Midbrain (tissue), 1 donor: ENCODE measurements at regions not wholly inside any gene's neighbourhood (a gene's known extent, or its start where the extent isn't known, plus 50 kb on each side); places are given as distances from the start of the nearest gene placed in this dataset.
"Not testable (repeated sequence)": the region's sequence is repeated elsewhere in the genome, so short reads cannot be mapped to it uniquely, and the experiment has no call there.

Source experiments
- DNase-seq: peaks from one replicate; lab custom pipeline; 2025; lab: John Stamatoyannopoulos, UW

DNA sequence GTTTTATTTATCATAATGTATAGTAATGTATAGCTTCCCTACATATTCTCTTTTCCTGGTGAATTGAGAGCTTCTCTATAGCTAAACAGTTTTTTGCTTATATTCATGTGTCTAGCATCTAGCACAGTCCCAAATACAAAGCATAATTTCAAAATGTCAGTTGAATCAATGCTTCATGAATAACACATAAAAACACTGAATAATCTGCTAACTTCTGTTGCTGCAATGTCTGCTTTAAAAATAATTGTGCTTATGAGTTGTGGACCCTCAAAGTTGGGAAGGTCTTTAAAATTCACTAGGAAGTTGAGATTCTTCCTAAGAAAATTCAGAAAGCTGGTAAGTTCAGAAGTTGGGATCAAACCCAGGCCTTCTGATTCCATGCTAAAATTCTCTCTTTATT lies 600.9 kb upstream of the FAM98A start:
- no peak for DNase-seq

GRCh38 chr2:34193164-34193563 lies 594.1 kb upstream of the FAM98A start:
- no peak for DNase-seq

- DNase-seq: no peak
Measured at GRCh38 chr2:34188464-34189303, 589.6 kb upstream of the FAM98A start.

DNA sequence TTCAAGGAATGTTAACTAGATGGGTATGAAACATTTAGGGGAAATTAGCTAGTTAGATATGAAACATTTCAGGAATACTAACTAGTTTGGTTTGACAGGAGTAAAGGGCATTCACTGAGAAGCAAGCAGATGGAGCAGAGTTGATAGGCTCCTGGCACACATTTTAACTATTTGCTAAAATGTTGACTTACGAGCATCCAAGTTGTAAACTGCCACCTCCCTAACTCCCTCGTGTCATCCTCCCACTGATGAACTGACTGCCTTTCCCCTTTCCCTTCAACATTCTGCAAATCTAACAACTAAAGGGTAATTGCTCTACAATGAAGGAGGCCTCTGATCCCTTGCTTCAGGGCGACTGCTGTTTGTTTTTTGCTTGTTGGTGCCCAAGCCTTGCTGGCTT lies 580.4 kb upstream of the FAM98A start:
- no peak for DNase-seq

DNA sequence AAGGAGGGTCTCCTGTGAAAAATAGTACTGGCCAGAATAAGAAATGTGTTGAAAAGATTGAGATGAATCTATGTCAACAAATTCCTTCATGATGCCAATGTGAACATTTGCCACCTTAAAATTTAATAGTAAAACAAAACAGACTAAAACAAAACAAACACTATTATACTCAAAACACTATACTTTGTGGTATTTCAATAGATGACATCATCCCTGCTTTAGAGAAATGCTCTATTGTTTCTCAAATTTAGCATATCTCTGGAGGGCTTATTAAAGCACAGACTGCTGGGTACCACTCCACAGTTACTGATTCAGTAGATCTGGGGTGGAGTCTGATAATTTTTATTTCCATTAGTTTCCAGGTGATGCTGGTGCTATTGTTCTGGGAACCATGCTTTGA lies 579.4 kb upstream of the FAM98A start:
- no peak for DNase-seq

DNA sequence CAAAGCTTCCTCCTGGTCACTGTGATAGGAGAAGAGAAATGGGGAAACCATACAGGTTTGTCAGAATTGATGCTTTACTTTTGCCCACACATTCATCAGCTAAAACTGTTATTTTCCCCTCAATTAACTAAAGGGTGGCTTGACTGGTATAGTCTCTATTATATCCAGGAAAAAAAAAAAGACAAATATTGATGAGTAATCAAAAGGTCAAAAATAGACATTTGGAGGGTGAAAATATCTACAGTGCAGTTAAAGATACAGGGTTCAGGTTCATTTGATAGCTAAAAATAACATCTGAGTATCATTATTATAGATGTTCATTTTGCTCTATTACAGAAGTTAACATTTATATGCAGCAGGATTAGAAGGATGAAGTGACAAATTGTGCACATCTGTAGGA lies 577.6 kb upstream of the FAM98A start:
- DNase-seq: no peak

GRCh38 chr2:34174506-34174905 lies 575.4 kb upstream of the FAM98A start:
- DNase-seq: no peak

GRCh38 chr2:34162231-34162630 lies 563.1 kb upstream of the FAM98A start:
- no peak for DNase-seq

GRCh38 chr2:34161549-34161948 lies 562.5 kb upstream of the FAM98A start:
- no peak for DNase-seq

DNA sequence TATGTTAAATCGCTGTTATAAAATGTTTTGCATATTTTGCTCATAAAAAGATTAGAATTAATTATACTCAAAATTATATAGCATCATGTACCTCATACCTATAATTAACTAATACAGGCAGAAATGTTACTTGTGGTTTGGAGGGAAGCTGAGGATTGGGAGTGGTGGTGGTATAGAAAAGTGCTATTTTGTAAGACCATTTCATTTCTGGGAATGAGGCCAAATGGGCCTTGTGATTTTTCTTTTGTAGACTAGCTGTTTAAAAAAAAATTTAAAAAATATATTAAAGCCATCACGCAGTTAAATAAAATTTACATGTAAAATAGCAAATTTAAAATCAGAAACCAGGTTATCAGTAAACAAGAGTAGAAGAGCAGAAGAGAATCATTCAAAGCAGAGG lies 560.8 kb upstream of the FAM98A start:
- no peak for DNase-seq

GRCh38 chr2:34153484-34153883 lies 554.4 kb upstream of the FAM98A start:
- no peak for DNase-seq

DNA sequence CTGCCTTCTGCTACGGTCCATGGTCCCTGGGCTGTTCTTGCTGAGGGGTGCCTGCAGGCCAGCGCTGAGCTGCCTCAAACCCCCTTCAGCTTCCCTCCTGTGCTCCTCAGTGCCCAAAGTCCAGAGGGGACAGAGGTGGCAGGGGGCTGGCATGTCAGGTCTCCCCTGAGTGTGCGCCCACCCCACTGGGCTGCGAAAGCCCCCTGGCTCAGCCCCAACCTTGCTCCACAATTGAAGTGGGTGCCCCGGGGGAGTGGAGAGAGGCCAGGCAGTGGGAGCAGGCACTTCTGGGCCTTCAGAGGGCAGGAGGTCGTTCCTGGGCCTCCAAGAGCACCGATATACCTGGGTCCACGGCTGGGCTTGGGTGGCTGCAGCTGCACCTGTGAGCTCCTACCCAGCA lies 548.7 kb upstream of the FAM98A start:
- DNase-seq: no peak

GRCh38 chr2:34143149-34143548 lies 544.0 kb upstream of the FAM98A start:
- DNase-seq: no peak

DNA sequence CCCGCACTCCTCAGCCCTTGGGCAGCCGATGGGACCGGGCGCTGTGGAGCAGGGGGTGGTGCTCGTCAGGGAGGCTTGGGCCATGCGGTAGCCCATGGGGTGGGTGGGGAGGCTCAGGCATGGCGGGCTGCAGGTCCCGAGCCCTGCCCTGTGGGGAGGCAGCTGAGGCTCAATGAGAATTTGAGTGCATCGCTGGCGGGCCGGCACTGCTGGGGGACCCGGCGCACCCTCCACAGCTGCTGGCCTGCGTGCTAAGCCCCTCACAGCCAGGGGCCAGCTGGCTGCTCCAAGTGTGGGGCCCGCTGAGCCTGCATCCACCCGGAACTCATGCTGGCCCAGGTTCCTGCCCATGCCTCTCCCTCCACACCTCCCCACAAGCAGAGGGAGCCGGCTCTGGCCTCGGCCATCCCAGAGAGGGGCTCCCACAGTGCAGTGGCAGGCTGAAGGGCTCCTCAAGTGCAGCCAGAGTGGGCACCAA lies 543.5 kb upstream of the FAM98A start:
- not testable (repeated sequence) for DNase-seq

- DNase-seq: not testable (repeated sequence)
Measured at GRCh38 chr2:34133065-34133464, 534.0 kb upstream of the FAM98A start.

GRCh38 chr2:34126279-34126678 lies 527.2 kb upstream of the FAM98A start:
- no peak for DNase-seq

DNA sequence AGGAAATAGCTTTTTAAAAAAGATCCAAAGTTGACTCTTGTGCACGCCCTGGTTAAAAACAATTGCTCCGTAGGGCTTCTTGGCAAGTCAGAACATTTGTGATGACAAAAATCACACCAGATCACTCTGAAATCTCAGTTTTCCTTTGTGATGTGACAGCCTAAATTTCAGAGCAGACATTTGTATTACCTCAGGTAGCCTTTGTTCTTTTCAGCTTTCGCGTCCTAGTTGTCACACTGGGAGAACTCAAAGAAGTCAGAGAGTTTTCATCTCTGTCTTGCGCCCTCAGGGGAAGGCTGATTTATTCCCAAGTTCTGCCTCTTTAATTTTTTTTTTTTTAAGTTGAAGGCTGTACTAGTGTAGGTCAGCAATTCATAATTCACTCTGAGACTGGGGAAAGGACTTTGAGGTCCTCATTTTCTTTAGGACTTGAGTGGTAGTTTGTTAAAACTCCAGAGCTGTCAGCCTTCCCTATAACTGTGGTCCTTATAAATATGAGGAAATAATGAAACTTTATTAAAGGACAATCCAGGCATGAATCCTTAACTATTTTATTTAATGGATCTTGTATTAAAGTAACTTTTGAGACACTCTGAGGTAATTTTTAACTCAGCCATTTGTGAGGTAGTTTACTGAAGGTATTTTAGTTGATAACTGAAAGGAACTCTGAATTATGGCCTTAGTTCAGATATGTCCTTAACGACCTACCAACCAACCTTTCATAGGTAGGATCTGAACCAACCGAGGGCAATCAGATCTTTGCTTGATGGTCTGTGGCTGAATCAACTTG lies 525.1 kb upstream of the FAM98A start:
- no peak for DNase-seq

GRCh38 chr2:34121076-34121475 lies 522.0 kb upstream of the FAM98A start:
- DNase-seq: no peak

DNA sequence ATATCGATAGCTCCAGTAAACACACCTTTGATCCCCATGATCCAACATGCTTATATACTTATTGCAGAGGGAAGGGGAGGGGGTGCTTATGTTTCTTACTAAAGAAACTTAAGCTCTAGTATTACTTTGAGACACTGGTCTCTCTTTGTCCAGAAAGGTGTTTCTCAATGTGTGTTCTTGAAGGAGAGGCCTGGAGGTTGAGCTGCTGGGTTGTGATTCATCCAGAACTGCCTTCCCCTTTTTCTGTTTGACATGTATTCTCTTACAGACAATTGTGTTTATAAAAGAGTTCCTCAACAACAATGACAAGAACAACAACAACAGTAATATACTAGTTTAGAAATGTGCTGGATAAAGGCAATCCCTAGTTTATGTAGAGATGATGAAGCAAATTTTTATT lies 516.0 kb upstream of the FAM98A start:
- no peak for DNase-seq

DNA sequence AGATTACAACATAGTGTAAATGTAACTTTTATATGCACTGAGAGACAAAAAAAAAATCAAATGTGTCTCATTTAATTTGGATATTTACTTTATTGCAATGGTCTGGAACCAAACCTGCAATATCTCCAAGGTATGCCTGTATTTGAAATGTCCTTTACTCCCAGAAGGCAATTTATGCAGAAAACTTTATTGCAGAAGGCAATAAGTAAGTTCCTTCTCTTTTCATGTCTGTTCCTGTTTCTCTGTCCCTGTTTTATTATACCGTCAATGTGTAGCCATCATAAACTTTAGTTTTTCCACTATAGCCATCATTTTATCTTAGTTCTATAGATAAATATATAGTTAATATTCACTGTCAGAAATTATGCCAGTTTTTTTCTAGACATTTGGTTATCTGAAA lies 513.1 kb upstream of the FAM98A start:
- DNase-seq: no peak

DNA sequence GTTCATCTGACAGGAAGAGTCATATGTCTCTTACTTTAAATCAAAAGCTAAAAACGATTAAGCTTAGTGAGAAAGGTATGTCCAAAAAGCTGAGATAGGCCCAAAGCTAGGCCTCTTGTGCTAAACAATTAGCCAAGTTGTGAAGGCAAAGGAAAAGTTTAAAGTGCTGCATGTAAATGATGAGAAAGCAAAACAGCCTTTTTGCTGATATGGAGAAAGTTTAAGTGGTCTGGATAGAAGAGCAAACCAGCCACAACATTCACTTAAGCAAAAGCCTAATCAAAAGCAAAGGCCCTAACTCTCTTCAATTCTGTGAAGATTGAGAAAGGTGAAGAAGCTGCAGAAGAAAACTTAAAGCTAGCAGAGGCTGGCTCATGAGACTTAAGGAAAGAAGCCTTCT lies 511.3 kb upstream of the FAM98A start:
- DNase-seq: no peak

DNA sequence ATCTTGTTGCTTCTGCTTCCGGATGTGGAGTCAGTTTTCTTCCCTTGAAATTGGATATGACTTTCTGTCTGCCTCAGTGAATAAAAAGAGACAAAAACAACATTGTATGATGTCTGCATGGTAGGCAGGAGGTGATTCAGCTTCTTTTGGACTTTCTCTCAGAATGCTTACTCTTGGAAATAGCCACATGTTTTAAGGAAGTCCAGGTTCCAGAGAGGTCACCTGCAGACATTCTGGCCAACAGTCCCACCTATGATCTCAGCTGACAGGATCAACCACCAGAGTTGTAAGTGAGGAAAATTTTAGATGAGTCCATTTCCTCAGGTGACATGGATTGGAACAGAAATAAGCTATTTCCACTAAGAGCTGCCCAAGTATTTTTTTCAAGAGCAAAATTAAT lies 508.7 kb upstream of the FAM98A start:
- DNase-seq: no peak
